ENCODE measurements at regions not wholly inside any gene's neighbourhood (a gene's known extent, or its start where the extent isn't known, plus 50 kb on each side); places are given as distances from the start of the nearest gene placed in this dataset.

DNA sequence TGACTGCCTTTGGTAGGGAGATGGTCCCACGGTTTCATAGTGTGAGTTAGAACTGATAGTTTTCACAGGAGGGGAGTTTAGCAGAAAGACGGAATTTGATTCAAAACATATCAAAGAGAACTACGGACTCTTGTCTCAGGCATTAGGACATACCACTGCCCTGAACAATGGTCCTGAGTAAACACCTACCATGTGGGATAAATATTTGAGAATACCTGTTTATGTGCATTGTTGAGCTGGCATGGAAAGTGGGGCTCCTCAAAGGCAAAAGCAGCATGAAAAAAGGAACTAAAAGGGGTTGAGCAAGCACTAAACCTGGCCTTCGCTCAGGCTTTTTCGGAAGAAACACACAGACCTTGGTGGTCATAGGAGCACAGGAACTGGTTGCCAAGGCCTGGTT is 144.4 kb downstream of the ZNF621 start:
- Histone ChIP-seq H3K4me3 (no peak overlapping the region), H3K9me3 (peaks cover 0 to 5% (median 0%) of the 10 kb centered on the region in 12 donors), H3K27me3 (no peaks in the 10 kb centered on the region), H3K4me1 (no peaks in the 10 kb centered on the region), H3K27ac (no peak overlapping the region), H3K36me3 (no peaks in the 10 kb centered on the region)
- WGBS, 4 donors = 75 to 95% (median 93%) methylated on average over 5 of the region's 5 CpGs
- no peak for TF ChIP-seq POLR2A (IDR thresholded peaks at IDR 0.05)
- no peak for TF ChIP-seq CTCF (IDR thresholded peaks at IDR 0.05)
- ATAC-seq (no peak), DNase-seq (no peak)
- intact Hi-C loops (cut with DNase I) = no loop called here

DNA sequence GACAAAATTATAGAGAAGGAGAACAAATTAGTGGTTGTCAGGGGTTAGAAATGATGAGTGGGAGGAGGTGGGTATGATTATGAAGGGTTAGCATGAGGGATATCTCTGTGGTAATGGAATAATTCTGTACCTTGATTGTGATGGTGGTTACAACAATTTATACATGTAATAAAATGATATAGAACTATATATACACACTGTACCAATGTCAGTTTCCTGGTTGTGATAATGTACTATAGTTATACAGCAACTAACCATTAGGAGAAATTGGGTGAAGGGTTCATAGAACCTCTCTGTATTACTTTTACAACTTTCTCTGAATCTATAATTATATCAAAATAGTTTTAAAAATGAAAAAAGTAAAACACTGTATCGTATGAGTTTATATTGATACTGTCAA is 148.1 kb downstream of the ZNF621 start:
- H3K4me1 ChIP-seq = no peaks in the 10 kb centered on the region
- H3K36me3 ChIP-seq = no peaks in the 10 kb centered on the region
- WGBS, 4 donors = 90 to 95% (median 91%) methylated on average over 1 of the region's 1 CpG
- H3K9me3 ChIP-seq = peaks cover 0 to 18% (median 3%) of the 10 kb centered on the region in 12 donors
- no peaks in the 10 kb centered on the region for H3K27me3 ChIP-seq
- no peak for DNase-seq
- H3K27ac ChIP-seq = no peak overlapping the region
- intact Hi-C loops (cut with DNase I) = no loop called here
- H3K4me3 ChIP-seq = no peak overlapping the region
- no peak for ATAC-seq
- no peak for TF ChIP-seq POLR2A (IDR thresholded peaks at IDR 0.05)
- TF ChIP-seq CTCF (IDR thresholded peaks at IDR 0.05) = no peak

DNA sequence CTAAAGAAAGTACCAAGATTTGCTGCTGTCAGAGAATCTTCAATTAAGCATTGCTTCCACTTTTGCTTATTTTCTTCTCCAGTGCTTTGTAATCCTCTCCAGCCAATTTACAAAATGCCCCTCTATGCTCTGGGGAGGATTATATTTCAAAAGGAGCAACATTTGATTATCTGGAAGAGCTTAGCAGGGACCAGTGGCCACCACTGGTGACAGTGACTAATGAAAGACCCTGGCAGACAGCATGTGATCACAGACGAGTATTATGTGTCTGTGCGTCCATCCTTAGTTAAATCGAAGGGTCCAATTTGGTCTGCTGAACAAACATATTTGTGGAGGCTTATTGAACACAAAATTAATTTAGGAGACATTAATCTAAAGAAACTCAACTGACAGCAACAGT is 152.6 kb downstream of the ZNF621 start:
- WGBS, 4 donors = 90 to 96% (median 93%) methylated on average over 3 of the region's 3 CpGs
- H3K4me1 ChIP-seq = peaks cover 0 to 14% (median 0%) of the 10 kb centered on the region in 12 donors
- H3K9me3 ChIP-seq = peaks cover 0 to 18% (median 3%) of the 10 kb centered on the region in 12 donors
- no peaks in the 10 kb centered on the region for H3K36me3 ChIP-seq
- TF ChIP-seq CTCF (IDR thresholded peaks at IDR 0.05) = no peak
- TF ChIP-seq POLR2A (IDR thresholded peaks at IDR 0.05) = no peak
- H3K4me3 ChIP-seq = no peak overlapping the region
- H3K27me3 ChIP-seq = no peaks in the 10 kb centered on the region
- no peak for DNase-seq
- no peak for ATAC-seq
- intact Hi-C loops (cut with DNase I) = no loop called here
- H3K27ac ChIP-seq = no peak overlapping the region

GRCh38 chr3:40677749-40678148 is 153.0 kb downstream of the ZNF621 start:
- Histone ChIP-seq H3K36me3 (no peaks in the 10 kb centered on the region), H3K27ac (no peak overlapping the region), H3K4me3 (no peak overlapping the region), H3K4me1 (peaks cover 0 to 14% (median 0%) of the 10 kb centered on the region in 12 donors), H3K9me3 (peaks cover 0 to 18% (median 3%) of the 10 kb centered on the region in 12 donors), H3K27me3 (no peaks in the 10 kb centered on the region)
- intact Hi-C loops (cut with DNase I) = no loop called here
- WGBS, 4 donors = 93 to 95% (median 93%) methylated on average over 3 of the region's 3 CpGs
- no peak for ATAC-seq
- DNase-seq = no peak
- TF ChIP-seq CTCF (IDR thresholded peaks at IDR 0.05) (no peak), POLR2A (IDR thresholded peaks at IDR 0.05) (no peak)

All from heart left ventricle (tissue), 16 donors.